ENCODE measurements at regions not wholly inside any gene's neighbourhood (a gene's known extent, or its start where the extent isn't known, plus 50 kb on each side); places are given as distances from the start of the nearest gene placed in this dataset.

- Mint-ChIP-seq H3K27me3 (ENCODE audit: low read depth, poor library complexity) (peaks cover 48% of the 10 kb centered on the region), H3K9me3 (peaks cover 4% of the 10 kb centered on the region), H3K4me1 (peaks cover 74% of the 10 kb centered on the region), H3K27ac (peak overlapping the region; percentile 7), H3K4me3 (peak overlapping the region; percentile 79), H3K36me3 (ENCODE audit: low read depth) (peaks cover 36% of the 10 kb centered on the region)
- no peak for TF ChIP-seq CTCF (IDR thresholded peaks at IDR 0.05)
- DNase-seq, result no peak
These were observed 157.8 kb downstream of the TRIM27 start for GRCh38 chr6:28765978-28766351.

- no peak for TF ChIP-seq CTCF (IDR thresholded peaks at IDR 0.05)
- Mint-ChIP-seq H3K36me3 (ENCODE audit: low read depth) (peaks cover 36% of the 10 kb centered on the region), H3K9me3 (peaks cover 4% of the 10 kb centered on the region), H3K27me3 (ENCODE audit: low read depth, poor library complexity) (peaks cover 52% of the 10 kb centered on the region), H3K27ac (peak overlapping the region; percentile 7), H3K4me1 (peaks cover 78% of the 10 kb centered on the region), H3K4me3 (peak overlapping the region; percentile 79)
- no peak for DNase-seq
These were observed 157.4 kb downstream of the TRIM27 start for GRCh38 chr6:28766426-28766825.

GRCh38 chr6:28767133-28767532 is 156.7 kb downstream of the TRIM27 start:
- Mint-ChIP-seq H3K4me1 (peaks cover 85% of the 10 kb centered on the region), H3K9me3 (peaks cover 4% of the 10 kb centered on the region), H3K36me3 (ENCODE audit: low read depth) (peaks cover 36% of the 10 kb centered on the region), H3K27me3 (ENCODE audit: low read depth, poor library complexity) (peaks cover 52% of the 10 kb centered on the region), H3K27ac (peak overlapping the region; percentile 38), H3K4me3 (peak overlapping the region; percentile 53)
- no peak for TF ChIP-seq CTCF (IDR thresholded peaks at IDR 0.05)
- DNase-seq, result no peak

- Mint-ChIP-seq H3K27ac (no peak overlapping the region), H3K9me3 (peaks cover 4% of the 10 kb centered on the region), H3K27me3 (ENCODE audit: low read depth, poor library complexity) (peaks cover 54% of the 10 kb centered on the region), H3K4me1 (peaks cover 87% of the 10 kb centered on the region), H3K36me3 (ENCODE audit: low read depth) (peaks cover 32% of the 10 kb centered on the region), H3K4me3 (no peak overlapping the region)
- TF ChIP-seq CTCF (IDR thresholded peaks at IDR 0.05), result no peak
- no peak for DNase-seq
These were observed 156.1 kb downstream of the TRIM27 start for GRCh38 chr6:28767691-28768090.

- Mint-ChIP-seq H3K27me3 (ENCODE audit: low read depth, poor library complexity) (peaks cover 54% of the 10 kb centered on the region), H3K4me3 (peak overlapping the region; percentile 30), H3K36me3 (ENCODE audit: low read depth) (peaks cover 25% of the 10 kb centered on the region), H3K4me1 (peaks cover 87% of the 10 kb centered on the region), H3K9me3 (peaks cover 4% of the 10 kb centered on the region), H3K27ac (peak overlapping the region; percentile 72)
- TF ChIP-seq CTCF (IDR thresholded peaks at IDR 0.05), result no peak
- no peak for DNase-seq
These were observed 155.4 kb downstream of the TRIM27 start for GRCh38 chr6:28768187-28768913.

All from nephron progenitor cell (in vitro differentiated cells).